Suprapubic skin (tissue), 3 donors: ENCODE measurements at regions not wholly inside any gene's neighbourhood (a gene's known extent, or its start where the extent isn't known, plus 50 kb on each side); places are given as distances from the start of the nearest gene placed in this dataset.

ENCODE experiments used
- CTCF ChIP-seq, 2 donors: fragments of 200-600 bp in 1 of 2; fragments of 450-650 bp in 1 of 2; sonication (generic) in 1 of 2; IDR thresholded peaks; one replicate each; pipeline ENCODE4 v1.5.1; 2016 to 2019; ENCODE audit warnings: antibody characterized with exemption in 2 of 2, mild to moderate bottlenecking in 1 of 2, moderate library complexity in 1 of 2
- POLR2A ChIP-seq, 2 donors: fragments of 450-650 bp; IDR thresholded peaks; one replicate each; pipeline ENCODE4 v1.6.1; 2017; ENCODE audit warnings: antibody characterized with exemption in 2 of 2, mild to moderate bottlenecking in 2 of 2, moderate library complexity in 2 of 2

GRCh38 chr12:87303396-87304012, 725.7 kb downstream of the C12orf50 start:
- no peak for TF ChIP-seq CTCF (IDR thresholded peaks at IDR 0.05)
- TF ChIP-seq POLR2A (IDR thresholded peaks at IDR 0.05) = no peak
